WTC11 (cell line): ENCODE measurements at regions not wholly inside any gene's neighbourhood (a gene's known extent, or its start where the extent isn't known, plus 50 kb on each side); places are given as distances from the start of the nearest gene placed in this dataset.

Experiments
- ATAC-seq: fragments of 200-7000 bp; cut with Tn5 transposase; 2 replicates; pipeline ENCODE4 v1.10.0; 2021; ENCODE audit warnings: mild to moderate bottlenecking, moderate library complexity
- CTCF ChIA-PET: fragments of 300-600 bp; sonication (Branson Sonifier 250); formaldehyde crosslinking; loops from one replicate; lab custom pipeline; 2021; ENCODE audit warnings: antibody characterized with exemption; lab: Charles Lee
- POLR2A ChIA-PET: fragments of 350-600 bp; sonication (Branson Sonifier 250); formaldehyde crosslinking; loops from one replicate; lab custom pipeline; 2021; ENCODE audit warnings: antibody characterized with exemption; lab: Charles Lee
- DNase-seq: peaks from one replicate; pipeline ENCODE4 v3.0.0; 2021; ENCODE audit warnings: low spot score
- H3K27ac Mint-ChIP-seq: 2 replicates; pipeline ENCODE4 v1.8.0; 2021; ENCODE audit warnings: mixed read lengths
- H3K27me3 Mint-ChIP-seq: 2 replicates; pipeline ENCODE4 v1.8.0; 2021; ENCODE audit warnings: low read depth, mild to moderate bottlenecking, moderate library complexity, mixed read lengths
- H3K36me3 Mint-ChIP-seq: 2 replicates; pipeline ENCODE4 v1.8.0; 2021; ENCODE audit warnings: mixed read lengths
- H3K4me1 Mint-ChIP-seq: 2 replicates; pipeline ENCODE4 v1.8.0; 2022; ENCODE audit warnings: mixed read lengths
- H3K4me3 Mint-ChIP-seq: 2 replicates; pipeline ENCODE4 v1.8.0; 2021; ENCODE audit warnings: mild to moderate bottlenecking, moderate library complexity, mixed read lengths
- H3K9me3 Mint-ChIP-seq: 2 replicates; pipeline ENCODE4 v1.8.0; 2021; ENCODE audit warnings: mixed read lengths
- CREB1 ChIP-seq: sonication (generic); formaldehyde crosslinking; IDR thresholded peaks from 2 replicates; pipeline ENCODE4 v1.8.0; 2023; ENCODE audit warnings: mild to moderate bottlenecking, missing genetic modification reagents
- CREM ChIP-seq: sonication (generic); formaldehyde crosslinking; IDR thresholded peaks from 2 replicates; pipeline ENCODE4 v1.8.1; 2022; ENCODE audit warnings: mild to moderate bottlenecking, missing genetic modification reagents, moderate library complexity
- E2F1 ChIP-seq: sonication (generic); formaldehyde crosslinking; IDR thresholded peaks from 2 replicates; pipeline ENCODE4 v1.8.0; 2022; ENCODE audit warnings: mild to moderate bottlenecking, missing genetic modification reagents
- EMX1 ChIP-seq: fragments of 250-450 bp; sonication (Bioruptor Pico); IDR thresholded peaks from 2 replicates; pipeline ENCODE4 v1.8.0; 2021; ENCODE audit warnings: mild to moderate bottlenecking
- ERG ChIP-seq: fragments of 250-450 bp; sonication (Bioruptor Pico); IDR thresholded peaks from 2 replicates; pipeline ENCODE4 v1.8.0; 2021; ENCODE audit warnings: mild to moderate bottlenecking
- ETV6 ChIP-seq: sonication (generic); formaldehyde crosslinking; IDR thresholded peaks from 2 replicates; pipeline ENCODE4 v1.8.1; 2022; ENCODE audit warnings: mild to moderate bottlenecking, missing genetic modification reagents
- FOXK1 ChIP-seq: sonication (generic); formaldehyde crosslinking; IDR thresholded peaks from 2 replicates; pipeline ENCODE4 v1.8.0; 2022; ENCODE audit warnings: mild to moderate bottlenecking, moderate library complexity, missing genetic modification reagents
- KAT7 ChIP-seq: sonication (generic); formaldehyde crosslinking; IDR thresholded peaks from 2 replicates; pipeline ENCODE4 v1.8.1; 2023; ENCODE audit warnings: missing genetic modification reagents, mild to moderate bottlenecking, borderline replicate concordance
- MYBL2 ChIP-seq: sonication (generic); formaldehyde crosslinking; IDR thresholded peaks from 2 replicates; pipeline ENCODE4 v1.8.1; 2023; ENCODE audit warnings: mild to moderate bottlenecking, moderate library complexity, missing genetic modification reagents
- NFYB ChIP-seq: sonication (generic); formaldehyde crosslinking; conservative IDR thresholded peaks from 2 replicates; pipeline ENCODE4 v1.8.0; 2022; ENCODE audit warnings: low read depth, missing genetic modification reagents
- NR2C2 ChIP-seq: sonication (generic); formaldehyde crosslinking; IDR thresholded peaks from 2 replicates; pipeline ENCODE4 v1.8.0; 2022; ENCODE audit warnings: mild to moderate bottlenecking, missing genetic modification reagents
- SMAD3 ChIP-seq: sonication (generic); formaldehyde crosslinking; IDR thresholded peaks from 2 replicates; pipeline ENCODE4 v1.8.0; 2022; ENCODE audit warnings: missing genetic modification reagents, mild to moderate bottlenecking, borderline replicate concordance
- TP53 ChIP-seq: sonication (generic); formaldehyde crosslinking; IDR thresholded peaks from 2 replicates; pipeline ENCODE4 v1.8.1; 2023; ENCODE audit warnings: mild to moderate bottlenecking, missing genetic modification reagents
- USF2 ChIP-seq: sonication (generic); formaldehyde crosslinking; IDR thresholded peaks from 2 replicates; pipeline ENCODE4 v1.8.1; 2023; ENCODE audit warnings: mild to moderate bottlenecking, missing genetic modification reagents, moderate library complexity
- ZNF121 ChIP-seq: sonication (generic); formaldehyde crosslinking; IDR thresholded peaks from 2 replicates; pipeline ENCODE4 v1.8.0; 2023; ENCODE audit warnings: missing genetic modification reagents
- ZNF138 ChIP-seq: sonication (generic); formaldehyde crosslinking; conservative IDR thresholded peaks from 2 replicates; pipeline ENCODE4 v1.8.1; 2022; ENCODE audit warnings: mild to moderate bottlenecking, moderate library complexity, missing genetic modification reagents
- ZNF281 ChIP-seq: sonication (generic); formaldehyde crosslinking; IDR thresholded peaks from 2 replicates; pipeline ENCODE4 v1.8.0; 2023; ENCODE audit warnings: mild to moderate bottlenecking, missing genetic modification reagents
- ZNF416 ChIP-seq: fragments of 250-450 bp; sonication (Bioruptor Pico); IDR thresholded peaks from 2 replicates; pipeline ENCODE4 v1.9.0; 2021; ENCODE audit warnings: mild to moderate bottlenecking, inconsistent platforms
- TF ChIP-seq, protein P1 (sequence below): fragments of 250-450 bp; sonication (Bioruptor Pico); IDR thresholded peaks from 2 replicates; pipeline ENCODE4 v1.9.0; 2021; ENCODE audit warnings: moderate library complexity, mild to moderate bottlenecking, inconsistent platforms, borderline replicate concordance
- TF ChIP-seq, protein P2 (sequence below): sonication (generic); formaldehyde crosslinking; IDR thresholded peaks from 2 replicates; pipeline ENCODE4 v1.8.1; 2023; ENCODE audit warnings: mild to moderate bottlenecking, missing genetic modification reagents
- TF ChIP-seq, protein P3 (sequence below): sonication (generic); formaldehyde crosslinking; IDR thresholded peaks from 2 replicates; pipeline ENCODE4 v1.8.1; 2022; ENCODE audit warnings: missing genetic modification reagents, borderline replicate concordance
- TF ChIP-seq, protein P4 (sequence below): fragments of 250-450 bp; sonication (Bioruptor Pico); conservative IDR thresholded peaks from 2 replicates; pipeline ENCODE4 v1.9.0; 2021; ENCODE audit warnings: mild to moderate bottlenecking

GRCh38 chr5:28110781-28111180 lies 1072.4 kb upstream of the CDH9 start (continued):
- no peak for TF ChIP-seq USF2

GRCh38 chr5:28104080-28104479 lies 1065.7 kb upstream of the CDH9 start:
- no peak overlapping the region for H3K4me3 Mint-ChIP-seq
- no peak for ATAC-seq
- ChIA-PET POLR2A (no interaction called here), CTCF (no interaction called here)
- H3K36me3 Mint-ChIP-seq: no peaks in the 10 kb centered on the region; the same call in 1 of the 2 replicates
- no peaks in the 10 kb centered on the region; the same call in 1 of the 2 replicates for H3K27me3 Mint-ChIP-seq
- H3K4me1 Mint-ChIP-seq: no peaks in the 10 kb centered on the region
- H3K27ac Mint-ChIP-seq: no peak overlapping the region
- no peak for DNase-seq
- TF ChIP-seq FOXK1 (CRISPR knock-in tag): no peak
- no peak for TF ChIP-seq NR2C2 (CRISPR knock-in tag)
- no peak for TF ChIP-seq KAT7
- TF ChIP-seq NFYB (CRISPR knock-in tag): no peak
- TF ChIP-seq EMX1 (CRISPR knock-in tag): no peak
- TF ChIP-seq E2F1: no peak
- no peak for TF ChIP-seq TP53 (CRISPR knock-in tag)
- TF ChIP-seq ETV6 (CRISPR knock-in tag): no peak
- no peak for TF ChIP-seq CREB1 (CRISPR knock-in tag)
- TF ChIP-seq, protein P1, sequence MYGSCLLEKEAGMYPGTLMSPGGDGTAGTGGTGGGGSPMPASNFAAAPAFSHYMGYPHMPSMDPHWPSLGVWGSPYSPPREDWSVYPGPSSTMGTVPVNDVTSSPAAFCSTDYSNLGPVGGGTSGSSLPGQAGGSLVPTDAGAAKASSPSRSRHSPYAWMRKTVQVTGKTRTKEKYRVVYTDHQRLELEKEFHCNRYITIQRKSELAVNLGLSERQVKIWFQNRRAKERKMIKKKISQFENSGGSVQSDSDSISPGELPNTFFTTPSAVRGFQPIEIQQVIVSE (CRISPR knock-in tag): no peak
- TF ChIP-seq, protein P2, sequence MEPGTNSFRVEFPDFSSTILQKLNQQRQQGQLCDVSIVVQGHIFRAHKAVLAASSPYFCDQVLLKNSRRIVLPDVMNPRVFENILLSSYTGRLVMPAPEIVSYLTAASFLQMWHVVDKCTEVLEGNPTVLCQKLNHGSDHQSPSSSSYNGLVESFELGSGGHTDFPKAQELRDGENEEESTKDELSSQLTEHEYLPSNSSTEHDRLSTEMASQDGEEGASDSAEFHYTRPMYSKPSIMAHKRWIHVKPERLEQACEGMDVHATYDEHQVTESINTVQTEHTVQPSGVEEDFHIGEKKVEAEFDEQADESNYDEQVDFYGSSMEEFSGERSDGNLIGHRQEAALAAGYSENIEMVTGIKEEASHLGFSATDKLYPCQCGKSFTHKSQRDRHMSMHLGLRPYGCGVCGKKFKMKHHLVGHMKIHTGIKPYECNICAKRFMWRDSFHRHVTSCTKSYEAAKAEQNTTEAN: no peak
- TF ChIP-seq SMAD3 (CRISPR knock-in tag): no peak
- no peak for TF ChIP-seq MYBL2 (CRISPR knock-in tag)
- no peak for TF ChIP-seq ZNF138 (CRISPR knock-in tag)
- TF ChIP-seq, protein P3, sequence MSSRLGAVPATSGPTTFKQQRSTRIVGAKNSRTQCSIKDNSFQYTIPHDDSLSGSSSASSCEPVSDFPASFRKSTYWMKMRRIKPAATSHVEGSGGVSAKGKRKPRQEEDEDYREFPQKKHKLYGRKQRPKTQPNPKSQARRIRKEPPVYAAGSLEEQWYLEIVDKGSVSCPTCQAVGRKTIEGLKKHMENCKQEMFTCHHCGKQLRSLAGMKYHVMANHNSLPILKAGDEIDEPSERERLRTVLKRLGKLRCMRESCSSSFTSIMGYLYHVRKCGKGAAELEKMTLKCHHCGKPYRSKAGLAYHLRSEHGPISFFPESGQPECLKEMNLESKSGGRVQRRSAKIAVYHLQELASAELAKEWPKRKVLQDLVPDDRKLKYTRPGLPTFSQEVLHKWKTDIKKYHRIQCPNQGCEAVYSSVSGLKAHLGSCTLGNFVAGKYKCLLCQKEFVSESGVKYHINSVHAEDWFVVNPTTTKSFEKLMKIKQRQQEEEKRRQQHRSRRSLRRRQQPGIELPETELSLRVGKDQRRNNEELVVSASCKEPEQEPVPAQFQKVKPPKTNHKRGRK (CRISPR knock-in tag): no peak
- H3K9me3 Mint-ChIP-seq: peaks cover 11% of the 10 kb centered on the region

DNA sequence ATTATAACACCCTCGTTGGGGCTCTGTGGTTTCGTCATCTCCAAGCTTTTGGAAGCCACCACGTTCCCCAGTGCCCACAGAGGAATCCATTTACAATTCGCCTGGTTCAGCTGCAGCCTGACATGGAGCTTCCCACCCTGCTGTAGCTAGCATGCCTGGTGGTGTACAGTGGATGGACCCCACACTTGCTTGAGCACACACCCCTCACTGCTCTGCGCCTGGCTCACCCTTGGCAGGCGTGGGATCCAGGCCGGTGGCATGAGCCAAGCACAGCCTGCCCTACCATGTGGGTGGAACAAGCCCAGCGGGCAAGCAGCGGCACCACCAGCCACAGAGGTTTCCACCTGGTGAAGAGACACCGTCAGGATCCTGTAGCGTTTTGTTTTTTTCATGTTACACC lies 1045.7 kb upstream of the CDH9 start:
- POLR2A ChIA-PET: no interaction called here
- Mint-ChIP-seq H3K27ac (no peak overlapping the region), H3K36me3 (peaks cover 8% of the 10 kb centered on the region; the same call in 1 of the 2 replicates), H3K27me3 (no peaks in the 10 kb centered on the region), H3K4me1 (no peaks in the 10 kb centered on the region), H3K9me3 (peaks cover 22% of the 10 kb centered on the region), H3K4me3 (no peak overlapping the region)
- DNase-seq: no peak
- CTCF ChIA-PET: no interaction called here
- no peak for ATAC-seq
- no peak for TF ChIP-seq CREM (CRISPR knock-in tag)
- no peak for TF ChIP-seq ERG (CRISPR knock-in tag)
- TF ChIP-seq, protein P4, sequence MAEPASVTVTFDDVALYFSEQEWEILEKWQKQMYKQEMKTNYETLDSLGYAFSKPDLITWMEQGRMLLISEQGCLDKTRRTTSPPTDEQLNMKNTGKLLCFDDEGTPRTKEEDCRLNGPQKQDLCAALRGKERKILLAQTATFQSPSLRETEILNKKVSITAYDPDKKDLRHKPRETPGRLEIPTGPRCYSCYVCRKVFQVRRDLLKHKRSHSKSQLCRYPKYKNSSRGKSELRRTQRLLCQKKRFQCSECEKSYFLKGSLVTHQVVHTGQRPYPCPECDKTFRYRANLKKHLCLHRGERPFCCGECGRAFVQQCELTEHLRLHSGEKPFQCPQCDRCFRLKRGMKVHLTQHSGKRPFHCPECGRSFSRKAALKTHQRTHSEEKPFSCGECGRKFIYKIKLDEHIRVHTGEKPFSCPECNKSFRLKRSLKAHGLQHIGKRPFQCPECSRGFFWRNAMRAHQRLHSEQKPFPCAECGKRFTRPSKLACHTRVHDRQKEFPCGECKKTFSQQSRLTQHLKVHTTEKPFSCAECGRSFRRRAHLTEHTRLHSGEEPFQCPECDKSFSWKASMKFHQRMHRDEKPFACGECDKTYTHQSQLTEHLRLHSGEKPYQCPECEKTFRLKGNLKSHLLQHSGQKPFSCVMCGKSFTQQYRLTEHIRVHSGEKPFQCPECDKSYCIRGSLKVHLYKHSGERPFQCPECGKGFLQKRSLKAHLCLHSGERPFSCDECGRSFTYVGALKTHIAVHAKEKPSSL (CRISPR knock-in tag): no peak
- TF ChIP-seq ZNF416 (CRISPR knock-in tag): no peak
- no peak for TF ChIP-seq ZNF121 (CRISPR knock-in tag)
- TF ChIP-seq NR2C2 (CRISPR knock-in tag): no peak
- no peak for TF ChIP-seq ZNF281
